Liver (tissue), 3 donors: ENCODE measurements at regions not wholly inside any gene's neighbourhood (a gene's known extent, or its start where the extent isn't known, plus 50 kb on each side); places are given as distances from the start of the nearest gene placed in this dataset.

Source experiments
- ATF3 ChIP-seq: IDR thresholded peaks from 2 replicates; pipeline ENCODE4 v1.6.1; 2016; ENCODE audit warnings: antibody characterized with exemption
- CTCF ChIP-seq: fragments of 150-350 bp; IDR thresholded peaks from 2 replicates; pipeline ENCODE4 v1.5.1; 2017; ENCODE audit warnings: improper control_type of control experiment, low read depth, low read length; ENCODE audit not compliant: missing input control
- EGR1 ChIP-seq, 2 donors: IDR thresholded peaks; 2 replicates each; pipeline ENCODE4 v1.6.1; 2016 to 2018; ENCODE audit warnings: antibody characterized with exemption in 2 of 2, low read depth in 2 of 2
- FOXA1 ChIP-seq: IDR thresholded peaks from 2 replicates; pipeline ENCODE4 v1.6.1; 2016; ENCODE audit warnings: antibody characterized with exemption
- GABPA ChIP-seq, 2 donors: IDR thresholded peaks in 1 of 2; conservative IDR thresholded peaks in 1 of 2; 2 replicates each; pipeline ENCODE4 v1.6.1; 2016; ENCODE audit warnings: antibody characterized with exemption in 2 of 2, mild to moderate bottlenecking in 1 of 2, moderate library complexity in 1 of 2
- MAX ChIP-seq: IDR thresholded peaks from 2 replicates; pipeline ENCODE4 v1.6.1; 2016; ENCODE audit warnings: antibody characterized with exemption
- NR2F2 ChIP-seq: IDR thresholded peaks from 2 replicates; pipeline ENCODE4 v1.6.1; 2016; ENCODE audit warnings: antibody characterized with exemption
- RAD21 ChIP-seq, 2 donors: IDR thresholded peaks; 2 replicates each; pipeline ENCODE4 v1.6.1; 2016; ENCODE audit warnings: antibody characterized with exemption in 2 of 2, mild to moderate bottlenecking in 2 of 2
- REST ChIP-seq: IDR thresholded peaks from 2 replicates; pipeline ENCODE4 v1.6.1; 2016; ENCODE audit warnings: antibody characterized with exemption, mild to moderate bottlenecking
- TAF1 ChIP-seq: conservative IDR thresholded peaks from 2 replicates; pipeline ENCODE4 v1.6.1; 2016; ENCODE audit warnings: antibody characterized with exemption, mild to moderate bottlenecking
- ZBTB33 ChIP-seq: IDR thresholded peaks from 2 replicates; pipeline ENCODE4 v1.6.1; 2016; ENCODE audit warnings: antibody characterized with exemption
- donor health status: healthy.
- donor health status: healthy.

GRCh38 chr6:142684371-142684770 is 260.6 kb downstream of the HIVEP2 start:
- TF ChIP-seq ATF3 = no peak
- no peak for TF ChIP-seq CTCF
- TF ChIP-seq MAX = no peak
- TF ChIP-seq TAF1 = no peak
- TF ChIP-seq ZBTB33 = no peak
- no peak for TF ChIP-seq EGR1 (IDR thresholded peaks at IDR 0.05; ENCODE audit: low read depth in 2 of 2)
- TF ChIP-seq REST = no peak
- no peak for TF ChIP-seq RAD21 (IDR thresholded peaks at IDR 0.05)
- no peak for TF ChIP-seq GABPA (IDR thresholded peaks at IDR 0.05 in 1 of 2, conservative IDR thresholded peaks at IDR 0.05 in 1 of 2)
- TF ChIP-seq NR2F2 = no peak
- TF ChIP-seq FOXA1 = no peak
